Activated naive CD8-positive, alpha-beta T cell (primary cell): ENCODE measurements at regions not wholly inside any gene's neighbourhood (a gene's known extent, or its start where the extent isn't known, plus 50 kb on each side); places are given as distances from the start of the nearest gene placed in this dataset.
"Not testable (repeated sequence)": the region's sequence is repeated elsewhere in the genome, so short reads cannot be mapped to it uniquely, and the experiment has no call there.

Experiments used
- H3K27ac Mint-ChIP-seq: one replicate; pipeline ENCODE4 v1.8.0; 2021; ENCODE audit warnings: mixed read lengths
- H3K27me3 Mint-ChIP-seq: one replicate; pipeline ENCODE4 v1.8.0; 2021; ENCODE audit warnings: mixed read lengths
- H3K36me3 Mint-ChIP-seq: one replicate; pipeline ENCODE4 v1.8.0; 2021; ENCODE audit warnings: mixed read lengths
- H3K4me1 Mint-ChIP-seq: one replicate; pipeline ENCODE4 v1.8.0; 2021; ENCODE audit warnings: low read depth, mixed read lengths
- H3K4me3 Mint-ChIP-seq: one replicate; pipeline ENCODE4 v1.8.0; 2021; ENCODE audit warnings: mild to moderate bottlenecking, mixed read lengths
- H3K9me3 Mint-ChIP-seq: one replicate; pipeline ENCODE4 v1.8.0; 2021; ENCODE audit warnings: low read depth, mixed read lengths

GRCh38 chr4:38463268-38463958, 200.6 kb upstream of the KLF3 start:
- H3K9me3 Mint-ChIP-seq = peaks cover 6% of the 10 kb centered on the region
- no peak overlapping the region for H3K4me3 Mint-ChIP-seq
- H3K4me1 Mint-ChIP-seq = peaks cover 10% of the 10 kb centered on the region
- peaks cover 6% of the 10 kb centered on the region for H3K36me3 Mint-ChIP-seq
- no peaks in the 10 kb centered on the region for H3K27me3 Mint-ChIP-seq
- H3K27ac Mint-ChIP-seq = no peak overlapping the region

DNA sequence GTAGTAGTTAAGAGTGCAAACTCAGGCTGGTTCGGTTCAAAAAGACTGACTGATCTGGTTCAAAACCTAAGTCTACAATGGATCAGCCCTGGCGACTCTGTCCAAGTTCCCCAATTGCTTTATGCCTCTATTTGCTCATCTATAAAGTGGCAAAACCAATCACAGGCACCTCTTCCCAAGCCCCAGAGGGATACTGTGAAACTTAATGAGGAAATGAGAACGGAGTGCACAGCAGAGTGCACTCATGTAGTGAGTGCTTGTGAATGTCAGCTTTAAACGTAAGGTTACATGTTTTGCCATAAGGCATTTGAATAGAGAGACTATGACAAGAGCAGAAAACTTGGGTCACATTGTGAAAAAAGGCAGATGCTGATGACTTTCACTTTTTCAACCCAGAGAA, 199.7 kb upstream of the KLF3 start:
- Mint-ChIP-seq H3K27ac (no peak overlapping the region), H3K27me3 (no peaks in the 10 kb centered on the region), H3K9me3 (peaks cover 6% of the 10 kb centered on the region), H3K4me3 (no peak overlapping the region), H3K4me1 (peaks cover 10% of the 10 kb centered on the region), H3K36me3 (peaks cover 6% of the 10 kb centered on the region)

GRCh38 chr4:38466401-38466800, 197.6 kb upstream of the KLF3 start:
- no peak overlapping the region for H3K4me3 Mint-ChIP-seq
- H3K9me3 Mint-ChIP-seq = peaks cover 12% of the 10 kb centered on the region
- peaks cover 9% of the 10 kb centered on the region for H3K36me3 Mint-ChIP-seq
- no peaks in the 10 kb centered on the region for H3K27me3 Mint-ChIP-seq
- peaks cover 10% of the 10 kb centered on the region for H3K4me1 Mint-ChIP-seq
- H3K27ac Mint-ChIP-seq = no peak overlapping the region

DNA sequence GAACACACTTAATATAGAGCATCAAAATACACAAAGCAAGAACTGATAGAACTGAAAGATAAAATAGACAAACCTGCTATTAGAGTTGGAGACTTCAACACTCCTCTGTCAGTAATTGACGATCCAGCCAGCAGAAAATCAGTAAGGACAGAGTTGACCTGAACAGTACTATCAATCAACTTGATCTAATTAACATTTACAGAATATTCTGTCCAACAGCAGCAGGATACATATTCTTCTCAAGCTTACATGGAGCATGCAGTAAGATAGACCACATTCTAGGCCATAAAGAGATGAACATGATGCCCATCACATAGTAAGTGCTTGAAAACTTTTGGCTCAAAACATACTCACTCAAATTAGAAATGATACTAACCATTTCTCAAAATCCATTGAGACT, 196.7 kb upstream of the KLF3 start:
- Mint-ChIP-seq H3K27ac (no peak overlapping the region), H3K4me1 (peaks cover 10% of the 10 kb centered on the region), H3K9me3 (peaks cover 12% of the 10 kb centered on the region), H3K27me3 (no peaks in the 10 kb centered on the region), H3K36me3 (peaks cover 9% of the 10 kb centered on the region), H3K4me3 (no peak overlapping the region)

DNA sequence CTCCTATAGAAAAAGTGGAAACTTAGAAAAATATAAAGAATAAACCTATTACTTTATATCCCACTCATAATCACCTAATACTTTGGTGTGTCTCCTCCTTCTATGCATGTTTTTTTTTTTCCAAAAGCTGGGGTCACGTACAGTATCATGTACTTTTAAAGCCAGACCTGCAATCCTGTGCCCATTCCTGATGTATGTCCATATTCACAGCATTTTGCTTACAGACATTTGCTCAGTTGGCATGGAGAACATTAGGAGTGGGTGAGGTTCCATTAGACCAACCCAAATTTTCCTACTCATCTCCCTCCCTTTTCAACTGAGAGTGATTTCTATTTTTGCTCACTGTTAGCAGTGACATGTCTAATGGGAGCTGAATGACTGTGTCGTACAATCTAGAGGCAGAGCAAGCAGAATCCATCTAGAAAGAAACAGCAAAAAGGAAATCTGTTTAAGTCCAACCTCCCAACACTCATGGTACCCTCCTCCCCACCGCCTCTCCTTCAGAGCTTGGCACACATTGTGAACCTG, 195.6 kb upstream of the KLF3 start:
- H3K4me1 Mint-ChIP-seq = peaks cover 10% of the 10 kb centered on the region
- H3K4me3 Mint-ChIP-seq = no peak overlapping the region
- no peak overlapping the region for H3K27ac Mint-ChIP-seq
- H3K36me3 Mint-ChIP-seq = peaks cover 9% of the 10 kb centered on the region
- no peaks in the 10 kb centered on the region for H3K27me3 Mint-ChIP-seq
- H3K9me3 Mint-ChIP-seq = peaks cover 12% of the 10 kb centered on the region

DNA sequence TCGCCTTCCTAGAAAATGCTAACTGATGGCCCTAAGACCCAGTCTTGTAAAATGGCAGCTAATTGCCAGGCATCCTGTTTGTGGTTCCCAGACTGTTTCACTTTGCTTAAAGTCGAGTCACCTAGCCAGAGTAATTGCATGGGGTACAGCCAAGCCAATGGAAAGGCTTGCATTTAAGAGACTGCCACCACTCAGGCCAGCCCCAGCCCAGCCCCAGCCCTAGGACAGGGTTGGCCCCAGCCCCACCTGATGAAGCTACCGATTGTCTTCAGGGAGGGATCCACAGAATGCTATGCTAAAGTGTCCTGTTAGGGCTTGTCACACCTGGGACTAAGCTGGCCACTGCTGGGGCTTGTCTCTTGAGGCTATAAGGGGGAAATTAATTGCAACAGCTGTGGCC, 194.6 kb upstream of the KLF3 start:
- H3K36me3 Mint-ChIP-seq = peaks cover 9% of the 10 kb centered on the region
- peaks cover 12% of the 10 kb centered on the region for H3K9me3 Mint-ChIP-seq
- H3K27me3 Mint-ChIP-seq = no peaks in the 10 kb centered on the region
- H3K4me3 Mint-ChIP-seq = no peak overlapping the region
- H3K4me1 Mint-ChIP-seq = peaks cover 6% of the 10 kb centered on the region
- H3K27ac Mint-ChIP-seq = no peak overlapping the region

DNA sequence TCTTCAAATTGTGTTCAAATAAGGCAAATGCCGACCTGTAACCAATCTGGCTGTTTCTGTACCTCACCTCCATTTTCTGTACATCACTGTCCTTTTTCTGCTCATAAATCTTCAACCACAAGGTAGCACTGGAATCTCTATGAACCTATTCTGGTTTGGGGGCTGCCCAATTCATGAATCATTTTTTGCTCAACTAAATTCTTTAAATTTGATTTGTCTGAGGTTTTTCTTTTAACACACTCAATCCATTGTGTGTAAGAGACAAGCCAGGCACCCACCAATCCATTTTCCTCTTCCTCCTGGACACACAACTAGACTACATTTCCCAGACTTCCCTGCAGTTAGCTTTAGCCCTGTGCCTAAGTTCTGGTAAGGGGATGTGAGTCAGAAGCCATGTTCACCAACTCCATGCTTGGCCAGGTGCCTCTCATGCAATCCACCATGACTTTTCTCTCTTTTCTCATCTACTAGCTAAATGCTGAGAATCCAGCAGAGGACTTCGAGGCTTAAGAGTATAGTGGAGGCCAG, 193.2 kb upstream of the KLF3 start:
- Mint-ChIP-seq H3K4me1 (no peaks in the 10 kb centered on the region), H3K27ac (no peak overlapping the region), H3K27me3 (no peaks in the 10 kb centered on the region), H3K36me3 (peaks cover 14% of the 10 kb centered on the region), H3K4me3 (no peak overlapping the region), H3K9me3 (peaks cover 18% of the 10 kb centered on the region)

GRCh38 chr4:38482696-38483095, 181.3 kb upstream of the KLF3 start:
- Mint-ChIP-seq H3K36me3 (peaks cover 2% of the 10 kb centered on the region), H3K27me3 (no peaks in the 10 kb centered on the region), H3K27ac (no peak overlapping the region), H3K9me3 (no peaks in the 10 kb centered on the region), H3K4me1 (peaks cover 20% of the 10 kb centered on the region), H3K4me3 (no peak overlapping the region)

- H3K27me3 Mint-ChIP-seq, H3K9me3 Mint-ChIP-seq, H3K27ac Mint-ChIP-seq, H3K4me3 Mint-ChIP-seq, H3K36me3 Mint-ChIP-seq: not testable (repeated sequence)
- H3K4me1 Mint-ChIP-seq = peaks cover 20% of the 10 kb centered on the region
Observed at GRCh38 chr4:38483628-38484027, 180.4 kb upstream of the KLF3 start.

- Mint-ChIP-seq H3K36me3 (peaks cover 2% of the 10 kb centered on the region), H3K27ac (peak overlapping the region; percentile 99), H3K4me3 (peak overlapping the region; percentile 90), H3K27me3 (no peaks in the 10 kb centered on the region), H3K4me1 (peaks cover 44% of the 10 kb centered on the region), H3K9me3 (no peaks in the 10 kb centered on the region)
Observed at GRCh38 chr4:38489011-38489861, 174.8 kb upstream of the KLF3 start.

- Mint-ChIP-seq H3K27me3 (no peaks in the 10 kb centered on the region), H3K36me3 (peaks cover 2% of the 10 kb centered on the region), H3K4me1 (peaks cover 42% of the 10 kb centered on the region), H3K27ac (peak overlapping the region; percentile 99), H3K9me3 (no peaks in the 10 kb centered on the region), H3K4me3 (peak overlapping the region; percentile 90)
Observed at GRCh38 chr4:38489924-38490639, 173.9 kb upstream of the KLF3 start.

DNA sequence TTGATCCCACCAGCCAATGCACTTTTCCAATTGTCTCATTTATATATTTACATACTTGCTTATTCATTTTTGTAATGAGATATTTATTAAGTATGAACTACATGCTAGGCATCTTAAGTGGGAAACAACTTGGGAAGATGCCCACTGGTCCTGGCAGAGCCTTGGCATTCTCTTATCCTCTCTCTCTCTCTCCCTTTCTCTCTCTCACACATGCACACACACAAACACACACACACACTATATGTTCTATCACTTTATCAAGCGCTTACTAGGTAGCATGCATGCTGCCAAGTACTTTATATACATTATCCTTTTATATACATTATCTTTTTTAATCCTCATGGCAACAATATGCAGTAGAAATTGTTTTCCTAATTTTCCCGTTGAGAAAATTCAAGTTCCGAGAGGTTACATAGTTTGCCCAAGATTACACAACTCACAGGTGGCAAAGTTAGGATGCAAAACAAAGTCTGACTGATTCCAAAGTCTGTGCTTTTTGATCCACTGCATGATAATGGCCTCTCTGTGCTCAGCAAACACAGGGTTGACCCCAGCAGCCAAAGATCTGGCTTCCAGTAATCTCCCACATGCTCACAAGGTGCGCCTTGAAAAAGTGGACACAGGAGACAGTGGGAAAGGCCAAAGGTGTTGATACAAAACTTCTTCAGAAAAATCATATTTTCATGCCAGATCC, 173.1 kb upstream of the KLF3 start:
- Mint-ChIP-seq H3K9me3 (no peaks in the 10 kb centered on the region), H3K4me3 (peak overlapping the region; percentile 90), H3K4me1 (peaks cover 42% of the 10 kb centered on the region), H3K36me3 (peaks cover 2% of the 10 kb centered on the region), H3K27me3 (no peaks in the 10 kb centered on the region), H3K27ac (peak overlapping the region; percentile 99)

DNA sequence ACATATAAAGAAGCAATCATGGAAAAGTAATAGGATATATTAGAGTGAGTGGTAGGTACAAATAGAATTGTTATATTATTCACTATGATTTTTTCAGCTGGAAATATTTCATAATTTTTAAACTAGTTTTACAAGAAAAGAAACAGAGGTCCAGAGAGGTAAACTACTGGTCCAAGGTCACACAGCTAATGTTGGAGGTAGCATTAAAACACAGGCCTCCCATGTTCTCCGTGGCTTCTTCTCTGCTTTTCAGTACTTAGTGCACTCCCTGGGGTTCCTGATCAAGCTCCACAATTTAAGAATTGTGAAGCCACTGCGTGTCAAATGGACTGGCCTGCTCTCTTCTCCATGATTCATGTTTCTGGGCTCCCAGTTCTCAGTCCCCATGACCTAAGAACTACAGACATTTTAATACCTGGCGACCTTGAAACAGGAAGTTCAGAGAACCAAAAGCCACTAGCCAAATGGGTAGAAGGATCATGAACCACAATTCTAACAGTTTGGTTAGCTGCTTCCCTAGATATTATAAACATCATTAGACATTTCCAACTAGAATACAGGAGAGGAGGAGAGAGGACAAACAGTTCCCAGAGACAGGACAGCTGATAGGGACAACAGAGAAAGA, 172.0 kb upstream of the KLF3 start:
- Mint-ChIP-seq H3K27ac (peak overlapping the region; percentile 30), H3K4me1 (peaks cover 43% of the 10 kb centered on the region), H3K4me3 (no peak overlapping the region), H3K27me3 (no peaks in the 10 kb centered on the region), H3K36me3 (peaks cover 2% of the 10 kb centered on the region), H3K9me3 (no peaks in the 10 kb centered on the region)

DNA sequence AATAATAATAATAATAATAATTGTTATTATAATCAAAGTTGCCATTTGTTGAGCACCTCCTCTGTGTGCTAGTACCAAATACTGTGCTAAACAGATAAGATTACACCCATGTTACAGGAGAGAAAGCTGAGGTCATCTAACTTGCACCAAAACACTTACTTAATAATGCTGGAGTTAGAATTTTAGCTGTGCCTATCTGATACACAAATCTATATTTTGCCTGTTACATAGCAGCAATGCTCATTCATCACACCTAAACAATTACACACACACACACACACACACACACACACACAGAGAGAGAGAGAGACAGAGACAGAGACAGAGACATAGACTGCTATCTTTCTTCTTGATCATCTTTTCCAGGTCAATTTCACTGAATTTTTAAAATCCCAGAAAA, 170.9 kb upstream of the KLF3 start:
- peaks cover 44% of the 10 kb centered on the region for H3K4me1 Mint-ChIP-seq
- H3K9me3 Mint-ChIP-seq = no peaks in the 10 kb centered on the region
- no peak overlapping the region for H3K27ac Mint-ChIP-seq
- H3K4me3 Mint-ChIP-seq = no peak overlapping the region
- H3K36me3 Mint-ChIP-seq = peaks cover 2% of the 10 kb centered on the region
- H3K27me3 Mint-ChIP-seq = no peaks in the 10 kb centered on the region
